Stimulated activated CD8-positive, alpha-beta memory T cell treated with anti-CD3 and anti-CD28 coated beads, Interleukin-12 subunit alpha, Interleukin-12 subunit beta, amount 100 ng/mL, for 1 hour (primary cell): ENCODE measurements at regions not wholly inside any gene's neighbourhood (a gene's known extent, or its start where the extent isn't known, plus 50 kb on each side); places are given as distances from the start of the nearest gene placed in this dataset.

Source experiments
- DNase-seq: peaks from one replicate; pipeline ENCODE4 v3.0.0-alpha.2; 2020; ENCODE audit warnings: low read depth

DNA sequence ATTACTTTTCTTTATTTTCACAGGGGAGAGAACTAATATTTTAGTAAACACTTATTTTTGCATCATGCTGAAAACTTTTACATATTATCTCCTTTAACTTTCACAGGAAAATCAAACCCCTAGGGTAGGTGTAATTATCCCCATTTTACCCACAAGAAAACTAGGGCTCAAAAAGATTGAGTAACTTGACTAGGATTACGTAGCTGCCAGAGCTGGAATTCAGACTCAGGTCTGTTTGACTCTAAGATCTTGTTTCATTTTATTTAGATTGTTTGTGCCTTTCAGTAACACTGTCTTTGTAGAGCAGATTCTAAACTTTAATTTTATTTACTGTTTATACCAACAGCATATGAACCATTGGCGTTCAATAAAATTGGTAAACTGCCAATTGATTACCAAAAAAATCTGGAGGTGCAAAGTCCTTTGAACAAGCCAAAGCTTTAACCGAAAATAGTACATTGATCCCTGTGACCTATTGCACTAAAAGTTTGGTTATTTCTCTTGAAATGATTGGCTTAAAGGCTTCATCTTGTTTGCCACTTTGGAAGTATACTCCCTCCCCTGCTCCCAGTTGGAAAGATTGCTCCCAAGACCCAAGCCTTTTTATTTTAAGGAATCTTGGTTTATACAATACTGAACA, 71.0 kb upstream of the WDR26 start:
- DNase-seq = no peak

DNA sequence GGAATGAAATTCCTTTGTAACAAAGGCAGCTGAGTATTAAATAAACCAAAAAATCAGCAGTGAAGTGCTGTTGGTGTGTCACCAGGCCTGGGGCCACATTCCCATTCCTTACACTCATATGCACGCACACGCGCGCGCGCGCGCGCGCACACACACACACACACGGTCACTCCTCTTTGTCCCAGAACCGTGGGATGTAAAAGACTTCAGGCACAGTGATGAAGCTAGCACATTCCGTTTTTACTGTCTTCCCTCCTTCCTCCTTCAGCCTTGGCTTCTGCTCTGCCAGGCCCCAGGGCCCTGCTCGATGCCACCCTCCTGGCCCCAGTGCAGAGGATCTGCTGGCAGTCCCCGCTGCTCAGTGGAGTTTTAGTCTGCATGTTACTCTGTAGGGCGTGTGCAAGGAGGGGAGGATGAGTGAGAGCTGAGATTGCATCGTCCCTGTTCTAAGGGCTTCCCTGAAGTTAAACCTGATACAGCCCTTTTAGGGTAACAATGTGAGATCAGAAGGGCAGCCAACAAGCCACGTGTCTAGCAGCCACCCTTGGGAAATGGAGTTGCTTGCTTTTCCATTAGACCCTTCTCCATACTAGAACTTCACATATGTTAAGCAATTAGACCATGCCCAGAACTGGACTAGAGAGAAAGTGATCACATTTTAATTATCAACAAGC, 71.7 kb upstream of the WDR26 start:
- DNase-seq = no peak

DNA sequence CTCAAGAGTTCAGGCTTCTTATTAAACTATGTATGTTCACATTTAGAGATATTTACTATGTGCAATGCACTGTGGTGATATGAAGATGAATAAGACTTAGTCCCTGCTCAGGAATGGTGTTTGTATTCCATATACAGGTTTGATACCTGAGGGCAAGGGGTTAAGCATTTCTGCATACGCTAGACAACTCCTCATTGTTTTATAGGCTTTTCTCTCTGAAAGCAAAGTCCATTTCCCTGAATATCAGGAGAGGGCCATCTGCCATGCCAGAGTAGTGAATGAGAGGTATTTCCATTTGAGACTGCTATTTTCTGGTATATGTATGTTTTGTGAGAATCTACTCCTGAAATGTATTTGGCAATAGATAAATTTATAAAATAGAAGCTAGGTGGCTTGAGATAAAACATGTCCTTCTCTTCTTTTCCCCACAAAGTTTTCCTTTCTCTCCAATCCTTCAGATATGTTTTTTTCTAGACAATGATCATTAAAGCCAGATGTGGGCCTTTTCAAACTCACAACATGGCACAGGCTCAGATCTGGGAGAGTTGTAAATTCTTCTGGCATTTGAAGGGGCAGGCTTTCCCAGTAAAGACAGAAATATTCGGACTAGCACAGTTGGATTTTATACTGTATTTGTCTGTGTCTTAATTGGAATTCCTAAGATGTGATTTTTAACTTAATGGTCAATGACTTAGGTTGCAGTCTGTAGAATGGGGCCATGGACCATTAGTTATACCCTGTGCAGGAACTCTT, 73.3 kb upstream of the WDR26 start:
- DNase-seq = no peak

DNA sequence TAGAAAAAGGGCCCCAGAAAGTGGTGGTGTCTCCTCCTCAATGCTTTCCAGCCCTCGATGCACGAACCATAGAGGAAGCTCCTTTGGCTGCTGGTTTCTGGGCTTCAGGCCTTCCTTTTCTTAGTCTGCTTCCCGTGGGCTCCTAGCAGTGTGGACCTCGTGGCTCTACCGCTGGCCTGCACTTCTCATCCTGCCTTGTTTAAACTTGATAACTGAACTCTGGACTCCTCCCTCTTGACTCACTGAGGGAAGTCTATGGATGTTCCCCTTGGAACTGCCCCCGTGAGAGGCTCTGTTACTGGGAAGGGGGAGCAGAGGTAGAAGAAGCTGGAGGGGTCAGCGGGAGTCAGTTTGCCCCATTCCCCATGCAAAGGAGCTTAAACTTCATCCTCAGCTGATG, 75.3 kb upstream of the WDR26 start:
- no peak for DNase-seq

DNA sequence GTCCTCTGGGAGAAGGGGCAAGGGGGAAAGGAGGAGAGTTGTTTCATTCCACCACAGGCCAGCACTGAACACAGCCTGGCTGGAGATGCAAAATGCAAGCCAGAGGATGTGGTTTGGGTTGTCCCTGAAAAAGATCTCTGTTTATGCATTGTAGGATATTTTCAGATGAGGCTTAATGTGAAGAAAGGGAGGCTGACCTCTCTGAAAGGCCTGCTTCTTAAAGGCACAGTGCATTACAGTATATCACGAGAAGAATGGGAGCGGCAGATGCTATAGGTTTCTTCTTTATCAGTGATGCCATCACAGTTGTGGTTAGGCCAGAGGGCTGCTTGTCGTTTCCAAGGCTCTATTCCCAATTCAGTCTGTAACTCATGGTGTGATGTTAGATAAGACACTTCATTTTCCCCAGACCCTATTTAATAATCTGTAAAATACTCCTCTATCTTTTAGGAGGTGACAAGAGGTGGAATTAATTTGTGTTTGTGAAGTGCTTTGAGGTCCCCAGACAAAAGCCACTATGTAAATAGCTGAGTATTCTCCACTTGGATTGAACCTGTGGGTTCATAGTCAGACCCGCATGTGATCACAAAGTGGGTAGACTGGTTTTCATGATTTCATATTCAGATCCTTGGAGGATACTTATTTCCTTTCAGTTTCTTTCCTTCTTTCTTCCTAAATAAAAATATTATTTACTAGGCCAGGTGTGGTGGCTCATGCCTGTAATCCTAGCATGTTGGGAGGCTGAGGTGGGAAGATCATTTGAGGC, 76.5 kb upstream of the WDR26 start:
- no peak for DNase-seq

DNA sequence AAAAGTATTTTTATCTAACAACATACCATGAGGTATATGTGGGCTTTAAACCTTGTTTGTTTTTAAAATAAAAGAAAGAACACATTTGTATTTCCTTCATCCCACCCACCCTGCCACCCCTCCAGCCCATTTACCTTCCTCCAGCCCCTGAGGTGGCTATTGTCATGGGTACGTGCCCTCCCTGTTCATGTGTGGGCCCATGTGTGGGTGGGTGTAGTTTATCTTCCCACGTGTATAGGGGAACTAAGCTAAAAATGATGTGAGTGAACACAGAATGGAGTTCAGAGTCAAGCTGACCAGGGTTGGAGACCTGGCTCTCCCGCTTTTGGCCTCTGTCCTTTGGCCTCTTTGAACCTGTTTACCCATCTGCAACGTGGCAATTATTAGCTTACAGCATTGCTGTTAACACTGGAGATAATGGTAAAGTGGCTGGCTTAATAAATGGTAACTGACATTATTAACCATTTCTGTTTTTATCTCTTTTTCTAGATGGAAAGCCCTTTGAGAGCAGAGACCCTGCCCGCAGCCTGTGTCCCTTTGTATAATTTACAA, 78.1 kb upstream of the WDR26 start:
- no peak for DNase-seq

DNA sequence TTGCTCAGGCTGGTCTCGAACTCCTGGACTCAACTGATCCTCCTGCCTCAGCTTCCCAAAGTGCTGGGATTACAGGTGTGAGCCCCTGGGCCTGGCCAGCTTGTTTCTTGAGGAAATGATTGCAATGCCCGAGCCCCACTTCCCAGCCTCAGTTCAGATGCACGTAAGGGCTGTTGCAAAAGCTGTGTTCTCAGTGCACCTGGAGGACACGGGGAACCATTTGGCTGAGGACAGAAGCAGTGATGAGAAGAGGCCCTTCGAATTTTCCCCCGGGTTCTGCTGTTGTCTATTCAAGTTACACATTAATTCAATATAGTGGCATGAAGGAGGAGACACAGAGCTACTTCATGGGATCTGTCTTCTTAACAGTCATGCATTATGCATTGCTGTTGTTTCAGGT, 78.8 kb upstream of the WDR26 start:
- no peak for DNase-seq

DNA sequence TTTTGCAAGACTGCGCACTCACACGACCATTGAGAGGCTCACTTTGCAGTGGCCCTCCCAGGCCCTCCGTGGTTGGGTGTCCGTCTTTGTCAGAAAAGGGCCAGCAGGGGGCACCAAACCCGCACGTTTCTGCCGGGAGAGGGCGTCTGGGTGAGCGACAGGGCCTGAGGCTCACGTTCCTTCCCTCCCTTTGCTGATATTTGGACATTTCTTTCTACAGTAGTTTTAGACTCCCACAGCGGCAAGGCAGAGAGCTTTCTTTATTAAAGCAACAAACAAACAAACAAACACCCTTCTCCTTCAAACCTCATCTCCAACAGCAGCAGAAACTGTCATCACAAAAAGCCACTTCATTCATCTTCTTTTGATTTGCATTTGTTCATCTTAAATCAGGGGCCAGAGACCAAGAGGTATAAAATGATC, 79.2 kb upstream of the WDR26 start:
- peak; percentile 83 for DNase-seq

DNA sequence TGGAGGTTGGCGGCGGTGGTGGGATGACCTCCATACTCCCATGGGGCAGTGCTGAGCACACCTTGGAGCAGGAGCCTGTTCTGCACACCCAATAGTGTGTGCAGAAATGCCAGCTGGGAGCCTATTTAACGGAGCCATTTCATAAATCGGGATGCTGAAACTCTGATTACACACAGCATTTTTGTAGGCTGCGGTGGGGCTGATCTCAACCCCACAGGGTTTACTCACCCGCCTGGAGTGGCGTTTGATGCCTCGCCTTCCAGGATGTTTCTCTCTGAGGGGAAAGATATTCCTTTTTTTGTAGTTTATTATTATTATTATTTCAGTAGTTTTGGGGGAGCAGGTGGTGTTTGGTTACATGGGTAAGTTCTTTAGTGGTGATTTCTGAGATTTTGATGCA, 82.6 kb upstream of the WDR26 start:
- DNase-seq = no peak

DNA sequence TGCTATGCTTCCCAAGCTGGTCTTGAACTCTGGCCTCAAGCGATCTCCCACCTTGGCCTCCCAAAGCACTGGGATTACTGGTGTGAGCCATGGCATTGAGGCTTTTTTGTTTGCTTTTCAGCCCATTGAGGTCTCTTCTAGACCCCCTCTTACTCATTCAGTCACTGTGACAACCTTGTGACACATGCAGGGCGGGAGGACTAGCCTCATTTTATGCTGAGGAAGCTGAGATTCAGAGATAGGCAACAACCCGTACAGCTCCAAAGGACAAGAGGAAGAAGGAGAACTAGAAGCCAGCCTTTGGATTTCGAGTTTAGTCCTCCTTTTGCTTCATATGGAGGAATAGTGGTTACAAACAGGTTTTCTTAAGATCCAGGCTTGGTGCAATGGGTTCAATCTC, 83.9 kb upstream of the WDR26 start:
- no peak for DNase-seq

DNA sequence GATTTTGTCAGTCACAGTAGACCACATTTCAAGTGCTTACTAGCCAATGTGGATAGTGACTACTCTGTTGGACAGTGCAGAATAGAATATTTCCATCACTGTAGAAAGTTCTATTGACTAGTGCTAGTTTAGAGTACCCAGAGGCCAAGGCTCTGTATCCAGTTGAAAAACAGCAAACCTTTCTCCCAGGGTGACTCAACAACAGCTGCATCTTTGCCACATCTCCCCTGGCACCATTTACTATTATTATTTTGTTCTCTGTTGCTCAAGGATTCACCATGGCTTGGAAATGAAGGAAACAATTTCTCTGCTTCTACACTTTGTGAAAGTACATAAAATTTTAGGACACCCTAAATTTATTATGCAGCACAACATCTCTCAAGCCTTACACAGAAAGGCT, 85.3 kb upstream of the WDR26 start:
- no peak for DNase-seq

DNA sequence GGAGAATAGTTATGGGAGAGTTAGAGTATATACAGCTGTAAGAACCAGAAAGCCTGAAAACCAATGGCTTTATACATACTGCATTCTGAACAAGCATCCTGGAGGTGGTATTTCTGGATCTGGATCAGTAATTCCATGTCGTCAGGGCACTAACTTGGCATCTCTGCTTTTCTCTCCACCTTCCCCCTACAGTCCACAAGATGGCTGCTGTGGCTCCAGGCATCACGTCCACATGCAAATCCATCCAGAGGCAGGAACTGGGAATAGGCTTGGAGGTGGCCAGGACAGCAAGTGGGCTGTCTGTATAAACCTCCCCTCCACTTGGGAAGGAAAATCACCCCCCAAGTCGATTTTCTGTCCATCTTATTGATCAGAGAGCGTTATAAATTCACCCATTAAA, 86.2 kb upstream of the WDR26 start:
- no peak for DNase-seq

DNA sequence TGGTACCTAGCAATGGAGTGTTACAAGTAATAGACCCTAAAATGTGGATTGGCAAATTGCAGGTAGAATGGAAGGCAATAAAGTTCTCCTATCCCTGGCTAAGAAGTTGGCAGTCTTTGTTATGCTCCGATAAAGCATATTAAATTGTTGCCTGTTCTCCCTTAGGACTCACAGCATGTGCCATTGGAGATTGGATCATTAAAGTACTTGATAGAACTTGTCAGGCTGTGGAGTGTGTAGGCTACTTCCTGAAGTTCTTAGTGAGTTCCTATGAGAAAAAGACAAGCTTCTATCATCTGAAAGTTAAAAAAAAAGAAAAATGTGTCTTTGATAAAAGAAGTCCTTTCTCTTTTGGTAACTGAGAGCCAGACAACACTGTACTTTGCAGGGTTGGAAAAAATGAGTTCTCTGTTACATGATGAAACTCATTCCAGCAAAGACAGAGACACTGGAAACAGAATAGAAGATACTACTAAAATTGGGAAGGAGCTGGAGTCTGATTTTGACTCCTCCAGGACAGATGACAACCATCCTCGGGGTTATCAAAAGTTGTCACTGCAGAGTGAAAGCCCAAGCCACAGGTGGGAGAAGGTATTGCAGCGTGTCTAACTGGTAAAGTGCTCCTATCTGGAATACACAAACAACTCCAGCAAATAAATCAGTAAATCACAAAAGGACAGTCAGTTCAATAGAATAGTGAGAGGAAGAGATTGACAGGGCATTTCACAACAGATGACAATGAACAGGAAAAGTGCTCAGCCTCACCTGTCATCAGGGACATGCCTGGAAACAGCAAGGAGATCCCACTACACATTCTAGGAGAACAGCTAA, 87.5 kb upstream of the WDR26 start:
- DNase-seq = no peak

DNA sequence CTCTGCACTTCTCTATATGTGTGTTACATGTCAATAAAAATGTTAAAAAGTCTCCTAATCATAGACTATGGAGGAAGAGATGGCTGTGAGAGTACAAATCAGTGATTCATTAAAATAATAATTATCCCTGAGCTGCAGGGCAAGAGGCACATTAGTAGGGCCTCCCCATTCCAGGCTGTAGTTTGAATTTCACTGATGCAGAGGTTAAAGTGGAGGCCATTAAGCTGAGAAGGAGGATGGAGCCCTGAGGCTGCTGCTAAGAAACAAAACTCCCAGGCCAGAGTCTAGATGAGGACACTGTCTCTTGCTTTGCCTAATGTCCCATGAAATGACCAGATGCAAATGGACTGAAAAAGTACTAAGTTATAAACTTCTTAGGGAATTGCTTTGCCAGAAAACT, 89.1 kb upstream of the WDR26 start:
- DNase-seq = no peak

DNA sequence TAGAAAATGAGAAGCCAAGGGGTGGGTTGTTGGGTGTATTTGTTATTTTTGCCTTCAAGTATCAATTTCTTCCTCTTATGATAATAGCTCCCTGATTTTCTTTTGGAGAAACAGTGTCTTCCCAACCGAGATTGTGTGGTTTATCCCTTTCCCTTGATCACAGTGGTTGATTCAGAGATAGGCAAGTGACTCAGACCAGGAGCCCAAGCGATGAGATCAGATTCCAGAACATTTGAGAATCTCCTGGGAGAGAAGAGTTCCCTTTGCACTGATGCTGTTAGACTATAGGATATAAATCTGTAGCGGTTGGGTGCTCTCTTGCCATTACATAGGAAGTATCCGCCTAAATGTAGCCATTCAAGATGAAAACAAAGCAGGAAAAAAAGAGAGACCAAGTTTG, 90.1 kb upstream of the WDR26 start:
- no peak for DNase-seq

DNA sequence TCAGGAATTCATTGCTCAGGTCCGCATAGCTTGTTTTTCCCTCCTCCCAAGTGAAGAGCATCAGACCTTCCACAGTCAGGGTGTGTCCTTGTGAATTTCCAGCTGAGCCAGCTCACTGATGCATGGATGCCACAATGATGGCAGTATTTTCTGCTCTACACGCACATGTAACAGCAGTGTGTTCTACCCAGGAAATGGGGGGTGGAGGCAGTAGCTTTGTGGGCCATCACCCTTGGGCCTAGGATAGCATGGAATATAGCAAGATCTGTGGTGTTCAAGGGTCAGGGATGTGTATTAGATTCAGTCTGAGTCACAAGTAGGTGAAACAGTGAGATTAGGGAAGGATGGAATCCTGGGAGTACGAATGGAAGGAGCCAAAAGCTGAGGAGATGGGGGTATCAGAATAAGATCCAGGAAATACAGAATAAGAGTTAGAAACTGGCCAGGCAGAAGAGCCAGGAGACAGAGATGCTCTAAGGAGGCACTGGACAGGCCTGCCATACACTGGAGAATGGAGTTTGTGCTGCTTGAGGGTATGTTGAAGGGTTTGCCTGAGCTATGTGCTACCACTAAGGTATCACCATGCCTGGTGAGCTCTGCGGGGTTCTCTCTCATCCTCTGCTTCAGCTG, 90.6 kb upstream of the CNIH3 start:
- no peak for DNase-seq

DNA sequence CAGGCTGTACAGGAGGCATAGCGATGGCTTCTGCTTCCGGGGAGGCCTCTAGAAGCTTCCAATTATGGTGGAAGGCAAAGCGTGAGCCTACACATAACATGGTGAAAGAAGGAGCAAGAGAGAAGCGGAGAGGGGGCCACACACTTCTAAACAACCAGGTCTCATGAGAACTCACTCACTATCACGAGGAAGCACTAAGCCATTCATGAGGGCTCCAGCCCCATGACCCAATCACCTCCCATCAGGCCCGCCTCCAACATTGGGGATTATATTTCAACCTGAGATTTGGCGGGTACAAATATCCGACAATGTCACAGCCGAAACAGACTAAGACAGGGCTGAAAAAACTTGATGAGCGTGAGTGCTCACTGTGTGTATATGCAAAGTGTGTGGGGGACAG, 89.3 kb upstream of the CNIH3 start:
- no peak for DNase-seq

DNA sequence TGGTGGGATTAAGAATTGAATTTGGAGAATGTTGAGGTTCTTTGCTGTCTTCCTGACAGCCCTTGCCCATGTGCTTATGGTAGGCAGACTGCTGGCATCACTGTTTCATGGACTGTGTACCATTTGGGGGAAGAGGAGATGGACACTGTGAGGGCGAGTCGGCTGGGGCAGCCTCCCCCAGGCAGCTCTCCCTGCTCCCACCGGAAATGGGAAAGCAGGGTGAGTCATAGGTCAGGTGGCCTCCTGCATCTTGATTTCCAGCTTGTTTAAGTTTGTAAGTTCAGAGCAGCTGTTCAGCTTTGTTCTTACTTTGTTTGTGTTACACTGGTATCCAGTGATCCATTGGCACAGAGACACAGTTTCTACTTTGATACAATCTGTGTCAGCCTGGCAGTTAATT, 87.2 kb upstream of the CNIH3 start:
- no peak for DNase-seq

DNA sequence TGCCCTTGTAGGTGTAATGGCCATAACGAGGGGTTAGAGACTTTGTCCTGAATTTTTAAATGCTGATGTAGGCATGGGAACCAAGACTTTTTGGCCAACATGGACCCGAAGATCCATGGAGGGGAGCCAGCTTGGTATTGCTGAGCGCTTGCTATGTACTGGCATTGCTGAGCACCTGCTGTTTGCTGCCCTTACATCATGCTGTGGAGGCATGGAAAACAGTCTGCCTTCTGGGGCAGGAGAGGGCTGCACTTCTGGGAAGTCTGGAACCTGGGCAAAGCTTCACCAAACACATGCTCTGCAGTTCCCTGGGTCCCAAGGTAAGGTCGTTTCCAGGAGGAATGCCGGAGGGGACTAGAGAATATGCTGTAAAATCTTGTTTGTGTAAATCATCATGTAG, 86.3 kb upstream of the CNIH3 start:
- no peak for DNase-seq

DNA sequence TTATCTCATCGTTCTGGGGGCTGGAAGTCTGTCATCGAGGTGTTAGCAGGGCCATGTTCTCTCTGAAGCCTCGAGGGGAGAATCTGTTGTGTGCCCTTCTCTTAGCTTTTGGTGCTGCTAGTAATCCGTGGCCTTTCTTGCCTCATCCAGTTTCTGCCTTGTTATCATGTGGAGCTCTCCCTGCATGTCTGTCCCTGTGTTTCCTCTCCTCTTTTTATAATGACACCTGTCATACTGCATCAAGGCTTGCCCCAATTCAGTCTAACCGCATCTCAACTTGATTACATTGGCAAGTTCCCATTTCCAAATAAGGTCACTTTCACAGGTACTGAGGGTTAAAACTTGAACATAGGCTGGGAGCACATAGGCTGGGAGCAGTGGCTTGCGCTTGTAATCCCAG, 82.6 kb upstream of the CNIH3 start:
- no peak for DNase-seq

DNA sequence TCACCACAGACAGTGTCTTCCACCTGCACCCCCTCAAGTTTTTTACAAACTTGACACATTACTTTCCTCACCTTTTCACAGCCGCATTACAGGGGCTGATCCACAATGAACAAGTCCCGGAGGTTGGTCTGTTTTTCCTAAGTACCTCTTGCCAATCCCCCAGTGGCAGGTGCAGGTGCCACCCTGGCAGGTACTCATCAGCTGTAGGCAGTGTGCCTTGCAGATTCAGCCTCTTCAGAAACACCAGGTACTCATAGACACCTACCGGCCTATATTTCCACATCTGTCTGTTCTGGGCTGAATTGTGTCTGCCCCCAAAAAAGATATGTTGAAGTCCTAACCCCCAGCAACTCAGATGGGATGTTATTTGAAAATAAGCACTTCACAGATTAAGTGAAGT, 81.4 kb upstream of the CNIH3 start:
- no peak for DNase-seq
